Thymus (tissue), 11 donors: ENCODE measurements at regions not wholly inside any gene's neighbourhood (a gene's known extent, or its start where the extent isn't known, plus 50 kb on each side); places are given as distances from the start of the nearest gene placed in this dataset.

Source experiments
- DNase-seq, 9 donors: peaks; one replicate each; pipeline ENCODE4 v3.0.0-alpha.2; 2013; ENCODE audit warnings: low spot score in 9 of 9, low read depth in 6 of 9, missing footprints in 1 of 9
- H3K27ac ChIP-seq, 2 donors: one replicate each; pipeline ENCODE4 v1.5.1; 2013; ENCODE audit warnings: control low read depth in 1 of 2, low read depth in 1 of 2, low read length in 1 of 2, mild to moderate bottlenecking in 1 of 2, moderate library complexity in 1 of 2
- H3K27me3 ChIP-seq, 2 donors: one replicate each; pipeline ENCODE4 v1.5.1; 2013; ENCODE audit warnings: low read length in 1 of 2; ENCODE audit not compliant: control insufficient read depth in 2 of 2, insufficient read depth in 1 of 2
- H3K36me3 ChIP-seq, 2 donors: one replicate each; pipeline ENCODE4 v1.5.1; 2013; ENCODE audit warnings: low read length in 1 of 2, mild to moderate bottlenecking in 1 of 2, moderate library complexity in 1 of 2; ENCODE audit not compliant: control insufficient read depth in 2 of 2, insufficient read depth in 2 of 2
- H3K4me1 ChIP-seq, 2 donors: one replicate each; pipeline ENCODE4 v1.5.1; 2013; ENCODE audit warnings: low read length in 2 of 2; ENCODE audit not compliant: control insufficient read depth in 2 of 2, insufficient read depth in 2 of 2
- H3K4me3 ChIP-seq, 2 donors: one replicate each; pipeline ENCODE4 v1.5.1; 2013; ENCODE audit warnings: low read length in 2 of 2, control low read depth in 1 of 2, mild to moderate bottlenecking in 1 of 2
- H3K9me3 ChIP-seq, 2 donors: one replicate each; pipeline ENCODE4 v1.5.1; 2013; ENCODE audit warnings: low read length in 1 of 2, mild to moderate bottlenecking in 1 of 2; ENCODE audit not compliant: control insufficient read depth in 2 of 2, insufficient read depth in 1 of 2
- WGBS: extraction: QIAGEN DNeasy Blood & Tissue Kit; methylation state at CpG from one replicate; pipeline ENCODE4 v1.1.7; 2013; 5-methylcytosine and 5-hydroxymethylcytosine counted together
- donor health status: healthy.

GRCh38 chr3:64306745-64307144, 81.5 kb upstream of the PRICKLE2 start:
- Histone ChIP-seq H3K27ac (no peak overlapping the region), H3K9me3 (peaks cover 0 to 3% of the 10 kb centered on the region in 2 donors), H3K4me3 (no peak overlapping the region), H3K36me3 (no peaks in the 10 kb centered on the region), H3K4me1 (no peaks in the 10 kb centered on the region), H3K27me3 (no peaks in the 10 kb centered on the region)
- 86% methylated on average over 2 of the region's 2 CpGs for WGBS
- no peak for DNase-seq

- 96% methylated on average over 1 of the region's 1 CpG for WGBS
- no peaks in the 10 kb centered on the region for H3K27me3 ChIP-seq
- no peaks in the 10 kb centered on the region for H3K4me1 ChIP-seq
- no peak overlapping the region for H3K27ac ChIP-seq
- no peak for DNase-seq
- no peak overlapping the region for H3K4me3 ChIP-seq
- no peaks in the 10 kb centered on the region for H3K36me3 ChIP-seq
- peaks cover 0 to 3% of the 10 kb centered on the region in 2 donors for H3K9me3 ChIP-seq
Measured at GRCh38 chr3:64305731-64306130, 80.5 kb upstream of the PRICKLE2 start.

GRCh38 chr3:64304828-64305410, 79.7 kb upstream of the PRICKLE2 start:
- Histone ChIP-seq H3K27me3 (no peaks in the 10 kb centered on the region), H3K36me3 (no peaks in the 10 kb centered on the region), H3K27ac (no peak overlapping the region), H3K4me1 (no peaks in the 10 kb centered on the region), H3K4me3 (no peak overlapping the region), H3K9me3 (peaks cover 0 to 3% of the 10 kb centered on the region in 2 donors)
- no peak for DNase-seq
- WGBS: 93% methylated on average over 8 of the region's 8 CpGs

DNA sequence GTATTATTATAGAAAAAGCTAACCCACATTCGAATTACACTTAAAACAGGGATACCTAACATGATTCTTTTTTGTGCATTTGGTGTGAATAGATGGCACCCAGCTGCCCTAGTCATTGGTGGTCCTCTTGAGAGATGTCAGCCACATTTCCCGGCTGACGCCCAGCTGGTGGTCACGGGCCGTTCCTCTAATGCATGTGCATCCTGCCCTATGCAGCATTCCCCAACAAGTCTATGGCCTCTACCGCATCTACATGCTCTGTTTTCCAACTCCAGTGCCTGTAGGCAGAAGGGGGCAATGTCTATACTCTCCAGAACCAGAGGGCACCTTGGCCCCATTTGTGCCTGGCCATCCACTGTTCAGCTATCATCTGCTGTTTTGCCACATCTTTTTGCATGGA, 78.6 kb upstream of the PRICKLE2 start:
- Histone ChIP-seq H3K36me3 (no peaks in the 10 kb centered on the region), H3K27me3 (no peaks in the 10 kb centered on the region), H3K9me3 (peaks cover 0 to 3% of the 10 kb centered on the region in 2 donors), H3K4me3 (no peak overlapping the region), H3K27ac (no peak overlapping the region), H3K4me1 (no peaks in the 10 kb centered on the region)
- WGBS: 93% methylated on average over 6 of the region's 6 CpGs
- no peak for DNase-seq

DNA sequence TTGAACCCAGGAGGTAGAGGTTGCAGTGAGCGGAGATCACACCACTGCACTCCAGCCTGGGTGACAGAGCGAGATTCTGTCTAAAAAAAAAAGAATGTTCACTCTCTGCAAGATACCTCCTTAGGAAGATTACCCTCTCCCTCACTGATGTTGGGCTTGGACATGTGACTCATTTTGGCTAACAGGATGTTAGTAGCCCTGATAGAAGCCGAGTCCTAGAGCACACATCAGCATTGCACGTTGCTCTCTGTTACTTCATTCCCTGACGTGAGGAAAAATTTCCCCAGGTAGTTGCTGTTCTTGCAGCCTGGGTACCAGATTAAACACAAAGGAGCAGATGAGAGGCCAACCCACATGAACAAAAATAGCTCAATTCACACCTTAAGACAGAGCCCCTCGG, 78.1 kb upstream of the PRICKLE2 start:
- no peak for DNase-seq
- H3K4me1 ChIP-seq: no peaks in the 10 kb centered on the region
- H3K36me3 ChIP-seq: no peaks in the 10 kb centered on the region
- peaks cover 0 to 3% of the 10 kb centered on the region in 2 donors for H3K9me3 ChIP-seq
- WGBS: 93% methylated on average over 6 of the region's 6 CpGs
- H3K27me3 ChIP-seq: no peaks in the 10 kb centered on the region
- no peak overlapping the region for H3K27ac ChIP-seq
- no peak overlapping the region for H3K4me3 ChIP-seq

DNA sequence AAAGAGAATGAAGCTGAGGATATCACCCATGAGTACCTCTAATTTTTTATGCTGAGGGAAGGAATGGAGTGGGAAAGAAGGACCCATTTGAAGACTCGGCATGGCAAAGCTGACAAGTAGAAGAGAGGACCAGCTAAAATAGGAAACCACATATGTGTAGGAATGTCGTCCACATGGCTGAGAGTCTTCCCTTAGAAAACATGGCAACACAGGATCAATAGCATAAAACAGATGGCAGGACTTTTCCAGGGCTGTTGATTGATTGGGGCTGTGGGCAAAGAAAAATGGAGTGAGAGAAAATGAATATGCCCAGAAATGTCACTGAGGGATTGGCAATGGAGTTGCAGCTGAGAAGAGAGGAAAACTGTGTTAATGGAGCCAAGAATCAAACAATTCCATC, 76.2 kb upstream of the PRICKLE2 start:
- no peaks in the 10 kb centered on the region for H3K27me3 ChIP-seq
- H3K27ac ChIP-seq: no peak overlapping the region
- no peak for DNase-seq
- 66% methylated on average over 2 of the region's 2 CpGs for WGBS
- no peaks in the 10 kb centered on the region for H3K36me3 ChIP-seq
- no peak overlapping the region for H3K4me3 ChIP-seq
- H3K9me3 ChIP-seq: peaks cover 2 to 3% of the 10 kb centered on the region in 2 donors
- H3K4me1 ChIP-seq: no peaks in the 10 kb centered on the region

GRCh38 chr3:64300790-64301423, 75.6 kb upstream of the PRICKLE2 start:
- DNase-seq: no peak
- H3K4me3 ChIP-seq: no peak overlapping the region
- peaks cover 0 to 2% of the 10 kb centered on the region in 2 donors for H3K9me3 ChIP-seq
- no peaks in the 10 kb centered on the region for H3K36me3 ChIP-seq
- H3K27ac ChIP-seq: no peak overlapping the region
- WGBS: 78% methylated on average over 1 of the region's 1 CpG
- no peaks in the 10 kb centered on the region for H3K4me1 ChIP-seq
- no peaks in the 10 kb centered on the region for H3K27me3 ChIP-seq

DNA sequence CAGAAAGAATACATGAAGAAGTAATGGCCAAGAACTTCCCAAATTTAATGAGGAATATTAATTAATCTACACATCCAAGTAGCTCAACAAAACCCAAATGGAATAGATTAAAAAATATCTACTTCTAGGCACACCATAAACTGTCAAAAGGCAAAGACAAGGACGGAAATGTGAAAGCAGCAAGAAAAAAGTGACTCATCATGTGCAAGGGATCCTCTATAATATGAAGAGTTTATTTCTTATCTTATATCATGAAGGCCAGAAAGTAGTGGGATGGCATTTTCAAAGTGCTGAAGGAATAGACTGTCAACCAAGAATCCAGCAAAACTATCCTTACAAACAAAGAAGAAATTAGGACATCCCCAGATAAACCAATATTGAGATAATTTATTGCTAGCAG, 73.9 kb upstream of the PRICKLE2 start:
- H3K4me1 ChIP-seq: no peaks in the 10 kb centered on the region
- H3K36me3 ChIP-seq: no peaks in the 10 kb centered on the region
- H3K4me3 ChIP-seq: no peak overlapping the region
- no peak for DNase-seq
- no peaks in the 10 kb centered on the region for H3K27me3 ChIP-seq
- no peak overlapping the region for H3K27ac ChIP-seq
- peaks cover 0 to 2% of the 10 kb centered on the region in 2 donors for H3K9me3 ChIP-seq
- 96% methylated on average over 1 of the region's 1 CpG for WGBS

- H3K36me3 ChIP-seq: no peaks in the 10 kb centered on the region
- no peak for DNase-seq
- H3K4me1 ChIP-seq: no peaks in the 10 kb centered on the region
- H3K9me3 ChIP-seq: peaks cover 0 to 2% of the 10 kb centered on the region in 2 donors
- H3K4me3 ChIP-seq: no peak overlapping the region
- no peak overlapping the region for H3K27ac ChIP-seq
- 51% methylated on average over 1 of the region's 1 CpG for WGBS
- H3K27me3 ChIP-seq: no peaks in the 10 kb centered on the region
Measured at GRCh38 chr3:64297563-64297962, 72.3 kb upstream of the PRICKLE2 start.
